ENCODE measurements at regions not wholly inside any gene's neighbourhood (a gene's known extent, or its start where the extent isn't known, plus 50 kb on each side); places are given as distances from the start of the nearest gene placed in this dataset.
"Not testable (repeated sequence)": the region's sequence is repeated elsewhere in the genome, so short reads cannot be mapped to it uniquely, and the experiment has no call there.

- not testable (repeated sequence) for ATAC-seq
Observed at GRCh38 chr4:33740871-33741270, 2503.4 kb downstream of the ARAP2 start.

GRCh38 chr4:33746979-33747378, 2497.3 kb downstream of the ARAP2 start:
- no peak for ATAC-seq

- no peak for ATAC-seq
Observed at GRCh38 chr4:33751050-33751449, 2493.3 kb downstream of the ARAP2 start.

GRCh38 chr4:33772582-33772981, 2471.7 kb downstream of the ARAP2 start:
- ATAC-seq, result no peak

- no peak for ATAC-seq
Observed at GRCh38 chr4:33780952-33781791, 2463.1 kb downstream of the ARAP2 start.

- ATAC-seq, result no peak
Observed at GRCh38 chr4:33785843-33786242, 2458.5 kb downstream of the ARAP2 start.

- ATAC-seq, result no peak
Observed at GRCh38 chr4:33802578-33802977, 2441.7 kb downstream of the ARAP2 start.

GRCh38 chr4:33825685-33826084, 2418.6 kb downstream of the ARAP2 start:
- no peak for ATAC-seq

GRCh38 chr4:33829356-33829755, 2415.0 kb downstream of the ARAP2 start:
- not testable (repeated sequence) for ATAC-seq

- no peak for ATAC-seq
Observed at GRCh38 chr4:33831442-33832066, 2412.8 kb downstream of the ARAP2 start.

- not testable (repeated sequence) for ATAC-seq
Observed at GRCh38 chr4:33835764-33836163, 2408.6 kb downstream of the ARAP2 start.

GRCh38 chr4:33837043-33837838, 2407.1 kb downstream of the ARAP2 start:
- ATAC-seq, result no peak

GRCh38 chr4:33841120-33841519, 2403.2 kb downstream of the ARAP2 start:
- no peak for ATAC-seq

- ATAC-seq, result no peak
Observed at GRCh38 chr4:33850371-33850902, 2393.9 kb downstream of the ARAP2 start.

GRCh38 chr4:33853670-33854069, 2390.6 kb downstream of the ARAP2 start:
- ATAC-seq, result not testable (repeated sequence)

GRCh38 chr4:33864290-33864859, 2379.9 kb downstream of the ARAP2 start:
- ATAC-seq, result no peak

- no peak for ATAC-seq
Observed at GRCh38 chr4:33873791-33874190, 2370.5 kb downstream of the ARAP2 start.

- no peak for ATAC-seq
Observed at GRCh38 chr4:33878710-33879109, 2365.6 kb downstream of the ARAP2 start.

GRCh38 chr4:33881176-33881575, 2363.1 kb downstream of the ARAP2 start:
- ATAC-seq, result no peak

- no peak for ATAC-seq
Observed at GRCh38 chr4:33882246-33882990, 2361.9 kb downstream of the ARAP2 start.

- no peak for ATAC-seq
Observed at GRCh38 chr4:33883111-33883510, 2361.2 kb downstream of the ARAP2 start.

- no peak for ATAC-seq
Observed at GRCh38 chr4:33886356-33886755, 2358.0 kb downstream of the ARAP2 start.
